OCI-LY7 (cell line): ENCODE measurements at regions not wholly inside any gene's neighbourhood (a gene's known extent, or its start where the extent isn't known, plus 50 kb on each side); places are given as distances from the start of the nearest gene placed in this dataset.

Experiments
- CTCF ChIP-seq: fragments of 200-600 bp; sonication (generic); conservative IDR thresholded peaks from 2 replicates; pipeline ENCODE4 v1.5.1; 2014; ENCODE audit warnings: mild to moderate bottlenecking, antibody characterized with exemption, low read length, moderate library complexity, mixed read lengths
- EZH2phosphoT487 ChIP-seq: fragments of 200-600 bp; sonication (generic); IDR thresholded peaks from 2 replicates; pipeline ENCODE4 v1.6.1; 2018; ENCODE audit warnings: low read depth, borderline replicate concordance, mild to moderate bottlenecking, mixed run types, antibody characterized with exemption, low read length, moderate library complexity, mixed read lengths

- TF ChIP-seq CTCF: no peak
- TF ChIP-seq EZH2phosphoT487: no peak
Observed at GRCh38 chr20:42005211-42005610, 387.0 kb upstream of the CHD6 start.
